ENCODE measurements at regions not wholly inside any gene's neighbourhood (a gene's known extent, or its start where the extent isn't known, plus 50 kb on each side); places are given as distances from the start of the nearest gene placed in this dataset.

DNA sequence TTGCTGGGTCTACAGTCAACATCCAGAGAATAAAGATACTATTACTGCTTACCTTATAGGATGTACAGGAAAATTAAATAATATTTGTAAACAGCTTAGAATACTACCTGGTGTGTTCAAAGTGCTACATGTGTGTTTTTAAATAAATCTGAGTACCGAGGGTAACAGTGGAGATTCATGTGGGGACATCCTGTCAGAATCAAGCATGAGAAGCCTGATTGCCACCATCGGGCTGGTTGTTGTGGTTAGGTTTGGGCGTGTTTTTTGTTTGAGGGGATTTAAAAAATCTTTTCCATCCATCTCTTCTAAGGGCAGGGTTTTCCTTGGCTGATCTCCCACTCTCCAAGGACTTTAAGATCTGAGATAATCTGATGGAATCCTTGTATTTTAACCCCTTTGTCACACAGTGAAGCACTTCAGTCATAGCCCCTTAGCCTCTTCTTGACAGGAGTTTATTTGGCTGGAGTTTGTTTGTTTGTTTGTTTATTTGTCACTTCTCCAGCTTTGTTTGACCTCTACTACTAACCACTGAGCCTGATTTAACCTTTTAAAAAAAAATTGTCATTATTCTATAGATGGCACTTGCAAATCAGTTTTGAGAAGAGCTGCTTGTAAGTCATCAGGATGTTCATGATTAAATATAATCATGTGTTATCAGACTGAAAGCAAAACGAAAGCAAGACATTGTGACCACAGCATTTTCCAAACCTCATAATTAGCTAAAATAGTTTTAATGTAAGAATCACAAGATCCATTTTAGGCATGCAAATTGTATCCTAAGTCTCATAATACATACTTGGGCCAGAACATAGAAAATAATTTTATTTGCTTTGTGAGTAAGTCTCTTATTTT lies 72.8 kb upstream of the RARB start:
- Histone ChIP-seq H3K4me3 (ENCODE audit: low read depth, low read length) (no peak overlapping the region), H3K27me3 (ENCODE audit: control insufficient read depth, insufficient read depth, low read length) (no peaks in the 10 kb centered on the region), H3K36me3 (ENCODE audit: control insufficient read depth, insufficient read depth, low read length) (no peaks in the 10 kb centered on the region)
- ChIA-PET CTCF (no interaction called here), POLR2A (no interaction called here)
- DNase-seq (ENCODE audit: low read depth) = no peak
- TF ChIP-seq, protein P1, sequence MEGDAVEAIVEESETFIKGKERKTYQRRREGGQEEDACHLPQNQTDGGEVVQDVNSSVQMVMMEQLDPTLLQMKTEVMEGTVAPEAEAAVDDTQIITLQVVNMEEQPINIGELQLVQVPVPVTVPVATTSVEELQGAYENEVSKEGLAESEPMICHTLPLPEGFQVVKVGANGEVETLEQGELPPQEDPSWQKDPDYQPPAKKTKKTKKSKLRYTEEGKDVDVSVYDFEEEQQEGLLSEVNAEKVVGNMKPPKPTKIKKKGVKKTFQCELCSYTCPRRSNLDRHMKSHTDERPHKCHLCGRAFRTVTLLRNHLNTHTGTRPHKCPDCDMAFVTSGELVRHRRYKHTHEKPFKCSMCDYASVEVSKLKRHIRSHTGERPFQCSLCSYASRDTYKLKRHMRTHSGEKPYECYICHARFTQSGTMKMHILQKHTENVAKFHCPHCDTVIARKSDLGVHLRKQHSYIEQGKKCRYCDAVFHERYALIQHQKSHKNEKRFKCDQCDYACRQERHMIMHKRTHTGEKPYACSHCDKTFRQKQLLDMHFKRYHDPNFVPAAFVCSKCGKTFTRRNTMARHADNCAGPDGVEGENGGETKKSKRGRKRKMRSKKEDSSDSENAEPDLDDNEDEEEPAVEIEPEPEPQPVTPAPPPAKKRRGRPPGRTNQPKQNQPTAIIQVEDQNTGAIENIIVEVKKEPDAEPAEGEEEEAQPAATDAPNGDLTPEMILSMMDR (IDR thresholded peaks at IDR 0.05; ENCODE audit: insufficient read depth, low read depth, low read length) = no peak

DNA sequence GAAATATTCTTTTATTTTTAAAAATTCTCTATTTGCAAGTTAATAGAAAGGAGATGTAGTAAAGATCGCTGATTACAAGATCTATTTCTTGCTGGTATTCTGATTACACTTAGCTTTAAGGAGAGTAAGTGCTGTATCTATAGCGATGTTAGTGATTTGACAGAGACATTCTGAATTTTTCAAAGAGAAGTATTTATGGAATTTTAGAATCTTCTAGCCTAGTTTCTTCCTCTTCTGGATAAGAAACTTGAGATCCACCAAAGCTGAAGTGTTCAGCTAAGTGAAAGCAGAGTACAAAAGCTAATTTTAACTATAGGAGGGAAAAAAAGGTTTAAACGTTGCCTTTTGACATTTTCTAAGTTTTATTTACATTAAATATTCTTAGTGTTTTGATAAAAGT lies 72.1 kb upstream of the RARB start:
- TF ChIP-seq, protein P1 (IDR thresholded peaks at IDR 0.05; ENCODE audit: insufficient read depth, low read depth, low read length) = no peak
- Histone ChIP-seq H3K27me3 (ENCODE audit: control insufficient read depth, insufficient read depth, low read length) (no peaks in the 10 kb centered on the region), H3K36me3 (ENCODE audit: control insufficient read depth, insufficient read depth, low read length) (no peaks in the 10 kb centered on the region), H3K4me3 (ENCODE audit: low read depth, low read length) (no peak overlapping the region)
- ChIA-PET POLR2A (no interaction called here), CTCF (no interaction called here)
- no peak for DNase-seq (ENCODE audit: low read depth)

DNA sequence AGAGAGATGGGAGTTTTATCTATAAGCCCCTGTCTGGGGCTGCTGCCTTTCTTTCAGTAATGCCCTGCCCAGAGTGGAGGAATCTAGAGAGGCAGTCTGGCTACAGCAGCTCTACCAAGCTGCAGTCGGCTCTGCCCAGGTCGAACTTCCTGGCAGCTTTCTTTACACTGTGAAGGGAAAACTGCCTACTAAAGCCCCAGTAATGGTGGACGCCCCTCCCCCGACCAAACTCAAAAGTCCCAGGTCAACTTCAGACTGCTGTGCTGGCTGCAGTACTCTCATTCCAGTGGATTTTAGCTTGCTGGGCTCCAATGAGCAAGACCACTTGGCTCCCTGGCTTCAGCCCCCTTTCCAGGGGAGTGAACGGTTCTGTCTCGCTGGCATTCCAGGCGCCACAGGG lies 65.9 kb upstream of the RARB start:
- DNase-seq (ENCODE audit: low read depth) = no peak
- CTCF ChIA-PET = no interaction called here
- Histone ChIP-seq H3K4me3 (ENCODE audit: low read depth, low read length) (no peak overlapping the region), H3K27me3 (ENCODE audit: control insufficient read depth, insufficient read depth, low read length) (no peaks in the 10 kb centered on the region), H3K36me3 (ENCODE audit: control insufficient read depth, insufficient read depth, low read length) (no peaks in the 10 kb centered on the region)
- POLR2A ChIA-PET = no interaction called here
- TF ChIP-seq, protein P1 (IDR thresholded peaks at IDR 0.05; ENCODE audit: insufficient read depth, low read depth, low read length) = no peak

DNA sequence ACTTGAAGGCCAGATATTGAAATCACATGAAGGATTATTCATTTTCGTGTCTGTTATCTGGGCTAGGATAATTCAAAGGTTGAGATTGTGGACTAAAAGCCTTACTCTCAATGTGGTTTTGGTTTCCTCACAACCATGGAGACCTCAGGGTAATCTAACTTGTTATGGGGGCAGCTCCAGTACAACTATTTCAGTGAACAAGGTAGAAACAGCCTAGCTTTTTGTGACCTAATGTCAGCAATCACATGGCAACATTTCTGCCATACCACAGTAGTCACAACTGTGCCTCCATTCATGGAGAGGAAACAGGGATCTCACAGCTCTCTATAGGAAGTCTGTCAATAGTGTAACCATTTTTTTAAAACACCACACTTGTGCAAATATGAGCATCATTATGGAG lies 62.4 kb upstream of the RARB start:
- CTCF ChIA-PET = no interaction called here
- Histone ChIP-seq H3K4me3 (ENCODE audit: low read depth, low read length) (no peak overlapping the region), H3K36me3 (ENCODE audit: control insufficient read depth, insufficient read depth, low read length) (no peaks in the 10 kb centered on the region), H3K27me3 (ENCODE audit: control insufficient read depth, insufficient read depth, low read length) (no peaks in the 10 kb centered on the region)
- TF ChIP-seq, protein P1 (IDR thresholded peaks at IDR 0.05; ENCODE audit: insufficient read depth, low read depth, low read length) = no peak
- POLR2A ChIA-PET = no interaction called here
- DNase-seq (ENCODE audit: low read depth) = no peak

DNA sequence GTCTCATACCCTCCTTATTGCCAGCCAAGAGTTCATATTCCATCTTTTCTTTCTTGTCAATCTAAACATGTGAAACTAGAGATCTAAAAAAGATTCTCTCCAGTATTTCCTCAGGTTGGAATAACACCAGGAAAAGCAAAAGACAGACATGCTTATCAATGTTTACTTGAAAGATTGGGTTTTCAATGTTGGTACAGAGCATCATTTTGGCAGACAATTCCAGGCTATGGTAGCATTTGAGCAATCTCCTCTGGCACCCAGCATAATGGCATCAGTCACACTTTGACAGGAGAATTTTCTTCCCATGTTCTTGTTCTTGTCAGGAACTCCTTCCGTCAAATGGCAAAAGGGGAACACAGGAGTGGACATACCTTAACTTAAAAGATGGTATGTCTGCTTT lies 61.0 kb upstream of the RARB start:
- no peaks in the 10 kb centered on the region for H3K36me3 ChIP-seq (ENCODE audit: control insufficient read depth, insufficient read depth, low read length)
- ChIA-PET POLR2A (interaction anchor here (0.6 kb wide), 1 partner anchor 66 kb away, joined by 7 read pairs; no protein-coding TSS in a partner anchor), CTCF (no interaction called here)
- DNase-seq (ENCODE audit: low read depth) = no peak
- no peaks in the 10 kb centered on the region for H3K27me3 ChIP-seq (ENCODE audit: control insufficient read depth, insufficient read depth, low read length)
- no peak overlapping the region for H3K4me3 ChIP-seq (ENCODE audit: low read depth, low read length)
- TF ChIP-seq, protein P1 (IDR thresholded peaks at IDR 0.05; ENCODE audit: insufficient read depth, low read depth, low read length) = no peak
